Activated naive CD4-positive, alpha-beta T cell treated with anti-CD3 and anti-CD28 coated beads for 36 hours (primary cell): ENCODE measurements at regions not wholly inside any gene's neighbourhood (a gene's known extent, or its start where the extent isn't known, plus 50 kb on each side); places are given as distances from the start of the nearest gene placed in this dataset.
A peak's percentile ranks its signal among the peaks of the same experiment; 100 is the strongest.
"Not testable (repeated sequence)": the region's sequence is repeated elsewhere in the genome, so short reads cannot be mapped to it uniquely, and the experiment has no call there.

Experiments used
- CTCF ChIA-PET: fragments of 350-600 bp; sonication (Branson Sonifier 250); formaldehyde crosslinking; loops from one replicate; lab custom pipeline; 2021; ENCODE audit warnings: antibody characterized with exemption; lab: Charles Lee
- DNase-seq: peaks from one replicate; pipeline ENCODE4 v3.0.0-alpha.2; 2020
- H3K27ac Mint-ChIP-seq: one replicate; pipeline ENCODE4 v1.8.0; 2021; ENCODE audit warnings: mild to moderate bottlenecking, mixed read lengths
- H3K27me3 Mint-ChIP-seq: one replicate; pipeline ENCODE4 v1.8.0; 2021; ENCODE audit warnings: low read depth, mixed read lengths
- H3K36me3 Mint-ChIP-seq: one replicate; pipeline ENCODE4 v1.8.0; 2021; ENCODE audit warnings: low read depth, mixed read lengths
- H3K4me1 Mint-ChIP-seq: one replicate; pipeline ENCODE4 v1.8.0; 2021; ENCODE audit warnings: low read depth, mixed read lengths
- H3K4me3 Mint-ChIP-seq: one replicate; pipeline ENCODE4 v1.8.0; 2021; ENCODE audit warnings: mild to moderate bottlenecking, moderate library complexity, mixed read lengths
- H3K9me3 Mint-ChIP-seq: one replicate; pipeline ENCODE4 v1.8.0; 2021; ENCODE audit warnings: mixed read lengths
- intact Hi-C: fragments of 100-400 bp; cut with micrococcal nuclease; formaldehyde crosslinking; loops from one replicate; pipeline ENCODE4 v1.15.1; 2023

GRCh38 chr22:25390297-25391240, 171.1 kb downstream of the CRYBB2 start:
- DNase-seq: no peak
- CTCF ChIA-PET: interaction anchor here (1.2 kb wide), 1 partner anchor 57 kb away, joined by 4 read pairs; no protein-coding TSS in a partner anchor
- Mint-ChIP-seq H3K36me3 (no peaks in the 10 kb centered on the region), H3K4me3 (no peak overlapping the region), H3K27ac (no peak overlapping the region), H3K9me3 (no peaks in the 10 kb centered on the region), H3K27me3 (no peaks in the 10 kb centered on the region), H3K4me1 (peaks cover 52% of the 10 kb centered on the region)
- intact Hi-C loops: no loop called here

- Mint-ChIP-seq H3K4me1 (peaks cover 42% of the 10 kb centered on the region), H3K9me3 (no peaks in the 10 kb centered on the region), H3K27me3 (no peaks in the 10 kb centered on the region), H3K36me3 (peaks cover 3% of the 10 kb centered on the region), H3K27ac (no peak overlapping the region), H3K4me3 (no peak overlapping the region)
- no peak for DNase-seq
- intact Hi-C loops: no loop called here
- CTCF ChIA-PET: no interaction called here
Measured at GRCh38 chr22:25392584-25392983, 171.9 kb upstream of the GRK3 start.

GRCh38 chr22:25393121-25393805, 171.2 kb upstream of the GRK3 start:
- Mint-ChIP-seq H3K27me3 (no peaks in the 10 kb centered on the region), H3K4me1 (peaks cover 44% of the 10 kb centered on the region), H3K36me3 (peaks cover 3% of the 10 kb centered on the region), H3K4me3 (no peak overlapping the region), H3K27ac (no peak overlapping the region), H3K9me3 (no peaks in the 10 kb centered on the region)
- CTCF ChIA-PET: no interaction called here
- no peak for DNase-seq
- intact Hi-C loops: no loop called here

GRCh38 chr22:25395468-25395867, 169.0 kb upstream of the GRK3 start:
- CTCF ChIA-PET: no interaction called here
- peaks cover 3% of the 10 kb centered on the region for H3K36me3 Mint-ChIP-seq
- no peak for DNase-seq
- no peak overlapping the region for H3K4me3 Mint-ChIP-seq
- intact Hi-C loops: no loop called here
- no peaks in the 10 kb centered on the region for H3K9me3 Mint-ChIP-seq
- H3K4me1 Mint-ChIP-seq: peaks cover 33% of the 10 kb centered on the region
- no peaks in the 10 kb centered on the region for H3K27me3 Mint-ChIP-seq
- H3K27ac Mint-ChIP-seq: no peak overlapping the region

GRCh38 chr22:25395915-25396314, 168.6 kb upstream of the GRK3 start:
- intact Hi-C loops: no loop called here
- no peaks in the 10 kb centered on the region for H3K27me3 Mint-ChIP-seq

GRCh38 chr22:25396615-25397200, 167.8 kb upstream of the GRK3 start:
- intact Hi-C loops: no loop called here
- CTCF ChIA-PET: no interaction called here
- H3K27me3 Mint-ChIP-seq: no peaks in the 10 kb centered on the region
- DNase-seq: no peak
- H3K4me1 Mint-ChIP-seq: peaks cover 31% of the 10 kb centered on the region
- peaks cover 3% of the 10 kb centered on the region for H3K36me3 Mint-ChIP-seq
- H3K9me3 Mint-ChIP-seq: no peaks in the 10 kb centered on the region
- H3K27ac Mint-ChIP-seq: no peak overlapping the region
- H3K4me3 Mint-ChIP-seq: no peak overlapping the region

More at GRCh38 chr22:25395915-25396314, 168.6 kb upstream of the GRK3 start:
- DNase-seq: no peak
- Mint-ChIP-seq H3K4me3 (no peak overlapping the region), H3K36me3 (peaks cover 3% of the 10 kb centered on the region), H3K27ac (no peak overlapping the region), H3K4me1 (peaks cover 28% of the 10 kb centered on the region), H3K9me3 (no peaks in the 10 kb centered on the region)
- CTCF ChIA-PET: no interaction called here

- no peak for DNase-seq
- H3K36me3 Mint-ChIP-seq: peaks cover 3% of the 10 kb centered on the region
- H3K4me1 Mint-ChIP-seq: peaks cover 34% of the 10 kb centered on the region
- CTCF ChIA-PET: no interaction called here
- H3K27me3 Mint-ChIP-seq: no peaks in the 10 kb centered on the region
- intact Hi-C loops: no loop called here
- H3K4me3 Mint-ChIP-seq: no peak overlapping the region
- H3K27ac Mint-ChIP-seq: no peak overlapping the region
- H3K9me3 Mint-ChIP-seq: no peaks in the 10 kb centered on the region
Measured at GRCh38 chr22:25397616-25398015, 166.9 kb upstream of the GRK3 start.

GRCh38 chr22:25398591-25399062, 165.8 kb upstream of the GRK3 start:
- H3K4me3 Mint-ChIP-seq, H3K27me3 Mint-ChIP-seq, H3K36me3 Mint-ChIP-seq, H3K27ac Mint-ChIP-seq, H3K9me3 Mint-ChIP-seq, intact Hi-C loops, CTCF ChIA-PET: not testable (repeated sequence)
- H3K4me1 Mint-ChIP-seq: peaks cover 41% of the 10 kb centered on the region
- peak; percentile 63 for DNase-seq

- Mint-ChIP-seq H3K27me3 (no peaks in the 10 kb centered on the region), H3K4me1 (peaks cover 47% of the 10 kb centered on the region), H3K36me3 (peaks cover 3% of the 10 kb centered on the region), H3K27ac (no peak overlapping the region), H3K4me3 (no peak overlapping the region), H3K9me3 (no peaks in the 10 kb centered on the region)
- CTCF ChIA-PET: interaction anchor here (0.7 kb wide), 1 partner anchor 271 kb away, joined by 4 read pairs; no protein-coding TSS in a partner anchor
- no peak for DNase-seq
- intact Hi-C loops: loop anchor here (5.0 kb wide), 3 partner anchors 37 to 332 kb away; no protein-coding TSS in a partner anchor
Measured at GRCh38 chr22:25399649-25400151, 164.8 kb upstream of the GRK3 start.

- intact Hi-C loops: loop anchor here (5.0 kb wide), 3 partner anchors 40 to 335 kb away; no protein-coding TSS in a partner anchor
- no peak overlapping the region for H3K4me3 Mint-ChIP-seq
- H3K4me1 Mint-ChIP-seq: peaks cover 46% of the 10 kb centered on the region
- no peaks in the 10 kb centered on the region for H3K27me3 Mint-ChIP-seq
- DNase-seq: no peak
- no peak overlapping the region for H3K27ac Mint-ChIP-seq
- no peaks in the 10 kb centered on the region for H3K9me3 Mint-ChIP-seq
- CTCF ChIA-PET: interaction anchor here (0.9 to 1.2 kb wide), 2 partner anchors 46 to 599 kb away, joined by 4 to 5 read pairs; no protein-coding TSS in a partner anchor
- no peaks in the 10 kb centered on the region for H3K36me3 Mint-ChIP-seq
Measured at GRCh38 chr22:25402160-25402500, 162.3 kb upstream of the GRK3 start.

GRCh38 chr22:25402501-25403283, 161.8 kb upstream of the GRK3 start:
- CTCF ChIA-PET: interaction anchor here (0.9 to 1.2 kb wide), 3 partner anchors 23 to 600 kb away, joined by 3 to 5 read pairs (median 4); no protein-coding TSS in a partner anchor

More at GRCh38 chr22:25402501-25403283, 161.8 kb upstream of the GRK3 start:
- H3K4me1 Mint-ChIP-seq: peaks cover 40% of the 10 kb centered on the region
- no peaks in the 10 kb centered on the region for H3K27me3 Mint-ChIP-seq
- H3K9me3 Mint-ChIP-seq: no peaks in the 10 kb centered on the region
- DNase-seq: no peak
- H3K4me3 Mint-ChIP-seq: peak overlapping the region; percentile 6
- intact Hi-C loops: loop anchor here (5.0 kb wide), 3 partner anchors 40 to 335 kb away; no protein-coding TSS in a partner anchor
- H3K36me3 Mint-ChIP-seq: no peaks in the 10 kb centered on the region
- no peak overlapping the region for H3K27ac Mint-ChIP-seq
